ENCODE measurements at regions not wholly inside any gene's neighbourhood (a gene's known extent, or its start where the extent isn't known, plus 50 kb on each side); places are given as distances from the start of the nearest gene placed in this dataset.

DNA sequence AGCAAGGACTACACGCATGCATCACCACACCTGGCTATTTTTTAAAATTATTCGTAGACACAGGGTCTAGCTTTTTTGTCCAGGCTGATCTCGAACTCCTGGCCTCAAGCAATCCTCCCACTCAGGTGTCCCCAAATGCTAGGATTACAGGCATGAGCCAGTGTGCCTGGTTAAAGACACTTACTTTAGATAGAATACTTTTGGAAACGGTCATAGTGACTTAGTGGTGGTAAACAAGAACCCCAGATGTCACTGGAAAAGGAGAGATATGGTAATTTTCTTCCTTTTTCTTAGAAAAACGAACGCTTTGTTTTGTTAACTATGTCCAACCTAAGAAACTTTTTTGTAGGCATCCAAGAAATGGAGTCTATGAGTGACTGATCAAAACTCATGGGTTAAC lies 137.3 kb downstream of the TFAP2B start:
- DNase-seq (ENCODE audit: low read depth) = no peak
- TF ChIP-seq, protein P1, sequence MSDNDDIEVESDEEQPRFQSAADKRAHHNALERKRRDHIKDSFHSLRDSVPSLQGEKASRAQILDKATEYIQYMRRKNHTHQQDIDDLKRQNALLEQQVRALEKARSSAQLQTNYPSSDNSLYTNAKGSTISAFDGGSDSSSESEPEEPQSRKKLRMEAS (IDR thresholded peaks at IDR 0.05; ENCODE audit: low read depth, low read length) = no peak
- TF ChIP-seq, protein P2, sequence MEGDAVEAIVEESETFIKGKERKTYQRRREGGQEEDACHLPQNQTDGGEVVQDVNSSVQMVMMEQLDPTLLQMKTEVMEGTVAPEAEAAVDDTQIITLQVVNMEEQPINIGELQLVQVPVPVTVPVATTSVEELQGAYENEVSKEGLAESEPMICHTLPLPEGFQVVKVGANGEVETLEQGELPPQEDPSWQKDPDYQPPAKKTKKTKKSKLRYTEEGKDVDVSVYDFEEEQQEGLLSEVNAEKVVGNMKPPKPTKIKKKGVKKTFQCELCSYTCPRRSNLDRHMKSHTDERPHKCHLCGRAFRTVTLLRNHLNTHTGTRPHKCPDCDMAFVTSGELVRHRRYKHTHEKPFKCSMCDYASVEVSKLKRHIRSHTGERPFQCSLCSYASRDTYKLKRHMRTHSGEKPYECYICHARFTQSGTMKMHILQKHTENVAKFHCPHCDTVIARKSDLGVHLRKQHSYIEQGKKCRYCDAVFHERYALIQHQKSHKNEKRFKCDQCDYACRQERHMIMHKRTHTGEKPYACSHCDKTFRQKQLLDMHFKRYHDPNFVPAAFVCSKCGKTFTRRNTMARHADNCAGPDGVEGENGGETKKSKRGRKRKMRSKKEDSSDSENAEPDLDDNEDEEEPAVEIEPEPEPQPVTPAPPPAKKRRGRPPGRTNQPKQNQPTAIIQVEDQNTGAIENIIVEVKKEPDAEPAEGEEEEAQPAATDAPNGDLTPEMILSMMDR (IDR thresholded peaks at IDR 0.05; ENCODE audit: low read depth, low read length) = no peak
- H3K4me3 ChIP-seq (ENCODE audit: low read depth, low read length) = no peak overlapping the region

DNA sequence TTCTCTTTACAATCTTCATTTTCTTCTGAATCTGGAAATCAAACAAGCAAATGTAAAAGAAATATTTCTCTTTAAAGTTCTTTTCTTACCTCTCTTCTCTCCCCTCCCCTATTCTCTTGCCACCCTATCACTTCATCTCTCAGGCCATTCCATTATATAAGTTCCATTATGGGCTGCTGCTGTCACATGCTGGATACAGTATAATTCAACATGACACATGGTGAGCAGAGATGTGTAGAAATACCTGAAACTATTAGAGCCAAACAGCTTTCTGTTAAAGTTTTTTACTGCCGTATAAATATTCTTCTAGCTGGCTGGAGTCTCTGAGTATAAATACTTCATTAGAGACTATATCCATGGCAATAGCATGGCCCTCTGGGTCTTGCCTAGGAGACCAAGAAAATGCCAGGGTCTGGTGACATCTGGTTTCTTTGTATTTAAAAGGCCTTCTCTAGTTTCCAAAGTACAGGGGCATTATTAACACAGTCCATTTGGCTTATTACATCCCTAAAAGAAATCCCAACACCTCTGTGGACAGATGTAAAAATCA lies 139.6 kb downstream of the TFAP2B start:
- H3K4me3 ChIP-seq (ENCODE audit: low read depth, low read length) = no peak overlapping the region
- DNase-seq (ENCODE audit: low read depth) = no peak
- TF ChIP-seq POLR2A (IDR thresholded peaks at IDR 0.05; ENCODE audit: extremely low read depth, insufficient read length) (no peak), MYC (IDR thresholded peaks at IDR 0.05; ENCODE audit: low read depth, low read length) (no peak)
- TF ChIP-seq, protein P1 (IDR thresholded peaks at IDR 0.05; ENCODE audit: low read depth, low read length) = no peak
- TF ChIP-seq, protein P2 (IDR thresholded peaks at IDR 0.05; ENCODE audit: low read depth, low read length) = no peak

DNA sequence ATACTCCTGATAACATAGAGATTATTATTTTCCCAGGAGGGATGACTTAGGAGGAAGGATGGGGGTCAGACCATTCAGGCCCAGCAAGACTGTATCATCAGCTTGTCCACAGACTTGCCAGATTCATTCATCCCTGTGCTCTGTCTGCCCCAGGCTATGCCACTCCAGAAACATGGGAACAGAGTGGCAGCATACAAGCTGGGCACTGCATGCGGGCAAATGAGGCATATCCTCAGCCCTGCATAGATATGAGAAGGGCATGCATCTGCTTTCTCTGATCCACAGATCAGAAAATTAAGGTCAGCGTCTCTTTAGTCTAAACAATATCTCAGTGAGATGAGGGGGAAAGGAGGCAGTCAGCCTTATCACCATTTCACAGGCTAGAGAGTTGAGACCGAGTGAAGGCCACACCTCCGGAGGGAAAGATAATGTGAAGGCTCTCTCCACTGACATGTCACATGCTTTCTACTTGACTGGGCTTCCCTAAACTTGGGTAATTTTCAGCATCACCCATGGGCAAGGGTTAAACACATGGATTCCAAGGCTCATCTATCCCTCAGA lies 140.5 kb downstream of the TFAP2B start:
- TF ChIP-seq POLR2A (IDR thresholded peaks at IDR 0.05; ENCODE audit: extremely low read depth, insufficient read length) (no peak), MYC (IDR thresholded peaks at IDR 0.05; ENCODE audit: low read depth, low read length) (no peak)
- TF ChIP-seq, protein P2 (IDR thresholded peaks at IDR 0.05; ENCODE audit: low read depth, low read length) = no peak
- TF ChIP-seq, protein P1 (IDR thresholded peaks at IDR 0.05; ENCODE audit: low read depth, low read length) = no peak
- DNase-seq (ENCODE audit: low read depth) = no peak
- H3K4me3 ChIP-seq (ENCODE audit: low read depth, low read length) = no peak overlapping the region

DNA sequence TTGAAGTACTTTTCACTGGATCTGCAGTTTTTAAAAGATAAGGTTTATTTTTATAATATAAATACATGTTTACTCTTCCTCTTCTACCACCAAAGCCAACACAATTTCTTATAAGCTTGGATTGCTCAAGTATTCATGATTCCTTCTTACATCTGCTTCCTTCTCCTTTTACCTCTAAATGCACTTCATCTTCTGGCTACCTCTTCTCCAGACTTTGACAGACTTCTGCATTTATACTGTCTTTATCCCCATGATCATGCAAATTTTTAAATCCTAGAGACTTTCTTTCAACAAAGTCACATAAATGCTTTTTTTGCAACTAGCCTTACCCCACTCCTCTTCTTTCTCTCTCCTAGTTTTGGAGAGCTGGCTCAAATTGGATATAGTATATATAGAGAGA lies 142.9 kb downstream of the TFAP2B start:
- no peak overlapping the region for H3K4me3 ChIP-seq (ENCODE audit: low read depth, low read length)
- TF ChIP-seq, protein P1 (IDR thresholded peaks at IDR 0.05; ENCODE audit: low read depth, low read length) = no peak
- TF ChIP-seq MYC (IDR thresholded peaks at IDR 0.05; ENCODE audit: low read depth, low read length) = no peak
- TF ChIP-seq, protein P2 (IDR thresholded peaks at IDR 0.05; ENCODE audit: low read depth, low read length) = no peak
- TF ChIP-seq POLR2A (IDR thresholded peaks at IDR 0.05; ENCODE audit: extremely low read depth, insufficient read length) = no peak
- no peak for DNase-seq (ENCODE audit: low read depth)

DNA sequence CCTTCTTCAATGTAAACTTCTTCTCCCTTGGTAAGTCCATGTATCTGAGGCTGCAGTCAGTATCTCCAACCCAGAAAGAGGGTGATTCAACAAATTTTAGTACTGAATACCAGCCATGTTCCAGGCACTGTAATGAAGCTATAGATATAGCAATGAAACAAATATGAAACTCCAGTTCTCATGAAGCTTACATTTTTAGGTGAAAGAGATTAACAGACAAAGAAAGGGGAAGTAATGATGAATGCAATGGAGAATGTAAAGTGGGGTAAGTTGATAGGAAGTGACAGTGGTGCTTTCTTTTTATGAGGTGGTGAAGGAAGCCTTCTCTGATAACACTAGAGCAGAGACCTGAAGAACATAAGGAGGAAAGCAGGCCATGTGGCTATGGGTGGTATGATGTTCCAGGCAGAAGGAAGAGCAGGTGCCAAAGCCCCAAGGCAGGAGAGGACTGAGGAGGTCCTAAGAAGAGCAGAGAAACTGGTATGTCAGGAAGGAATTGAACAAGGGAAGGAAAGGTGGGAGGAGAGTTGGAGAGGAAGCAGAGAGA lies 143.6 kb downstream of the TFAP2B start:
- TF ChIP-seq POLR2A (IDR thresholded peaks at IDR 0.05; ENCODE audit: extremely low read depth, insufficient read length) (no peak), MYC (IDR thresholded peaks at IDR 0.05; ENCODE audit: low read depth, low read length) (no peak)
- TF ChIP-seq, protein P2 (IDR thresholded peaks at IDR 0.05; ENCODE audit: low read depth, low read length) = no peak
- TF ChIP-seq, protein P1 (IDR thresholded peaks at IDR 0.05; ENCODE audit: low read depth, low read length) = no peak
- H3K4me3 ChIP-seq (ENCODE audit: low read depth, low read length) = no peak overlapping the region
- peak; percentile 4 for DNase-seq (ENCODE audit: low read depth)
